WTC11 (cell line): ENCODE measurements at regions not wholly inside any gene's neighbourhood (a gene's known extent, or its start where the extent isn't known, plus 50 kb on each side); places are given as distances from the start of the nearest gene placed in this dataset.

Experiments
- ATAC-seq: fragments of 200-7000 bp; cut with Tn5 transposase; 2 replicates; pipeline ENCODE4 v1.10.0; 2021; ENCODE audit warnings: mild to moderate bottlenecking, moderate library complexity
- CTCF ChIA-PET: fragments of 300-600 bp; sonication (Branson Sonifier 250); formaldehyde crosslinking; loops from one replicate; lab custom pipeline; 2021; ENCODE audit warnings: antibody characterized with exemption; lab: Charles Lee
- POLR2A ChIA-PET: fragments of 350-600 bp; sonication (Branson Sonifier 250); formaldehyde crosslinking; loops from one replicate; lab custom pipeline; 2021; ENCODE audit warnings: antibody characterized with exemption; lab: Charles Lee
- DNase-seq: peaks from one replicate; pipeline ENCODE4 v3.0.0; 2021; ENCODE audit warnings: low spot score
- H3K27ac Mint-ChIP-seq: 2 replicates; pipeline ENCODE4 v1.8.0; 2021; ENCODE audit warnings: mixed read lengths
- H3K27me3 Mint-ChIP-seq: 2 replicates; pipeline ENCODE4 v1.8.0; 2021; ENCODE audit warnings: low read depth, mild to moderate bottlenecking, moderate library complexity, mixed read lengths
- H3K36me3 Mint-ChIP-seq: 2 replicates; pipeline ENCODE4 v1.8.0; 2021; ENCODE audit warnings: mixed read lengths
- H3K4me1 Mint-ChIP-seq: 2 replicates; pipeline ENCODE4 v1.8.0; 2022; ENCODE audit warnings: mixed read lengths
- H3K4me3 Mint-ChIP-seq: 2 replicates; pipeline ENCODE4 v1.8.0; 2021; ENCODE audit warnings: mild to moderate bottlenecking, moderate library complexity, mixed read lengths
- H3K9me3 Mint-ChIP-seq: 2 replicates; pipeline ENCODE4 v1.8.0; 2021; ENCODE audit warnings: mixed read lengths
- AFF4 ChIP-seq: sonication (generic); formaldehyde crosslinking; IDR thresholded peaks from 2 replicates; pipeline ENCODE4 v1.8.1; 2023; ENCODE audit warnings: mild to moderate bottlenecking, missing genetic modification reagents, borderline replicate concordance
- ATF6 ChIP-seq: sonication (generic); formaldehyde crosslinking; IDR thresholded peaks from 2 replicates; pipeline ENCODE4 v1.8.1; 2023; ENCODE audit warnings: mild to moderate bottlenecking, missing genetic modification reagents
- CBFB ChIP-seq: sonication (generic); formaldehyde crosslinking; IDR thresholded peaks from 2 replicates; pipeline ENCODE4 v1.8.1; 2022; ENCODE audit warnings: mild to moderate bottlenecking, low read depth, missing genetic modification reagents
- CREB1 ChIP-seq: sonication (generic); formaldehyde crosslinking; IDR thresholded peaks from 2 replicates; pipeline ENCODE4 v1.8.0; 2023; ENCODE audit warnings: mild to moderate bottlenecking, missing genetic modification reagents
- ELF4 ChIP-seq: sonication (generic); formaldehyde crosslinking; IDR thresholded peaks from 2 replicates; pipeline ENCODE4 v1.8.1; 2022; ENCODE audit warnings: low read depth, mild to moderate bottlenecking, moderate library complexity, missing genetic modification reagents
- FOXK1 ChIP-seq: sonication (generic); formaldehyde crosslinking; IDR thresholded peaks from 2 replicates; pipeline ENCODE4 v1.8.0; 2022; ENCODE audit warnings: mild to moderate bottlenecking, moderate library complexity, missing genetic modification reagents
- FOXP4 ChIP-seq: sonication (generic); formaldehyde crosslinking; IDR thresholded peaks from 2 replicates; pipeline ENCODE4 v1.8.0; 2022; ENCODE audit warnings: mild to moderate bottlenecking, missing genetic modification reagents
- IRF2 ChIP-seq: sonication (generic); formaldehyde crosslinking; IDR thresholded peaks from 2 replicates; pipeline ENCODE4 v1.8.0; 2022; ENCODE audit warnings: low read depth, missing genetic modification reagents, borderline replicate concordance
- MAX ChIP-seq: sonication (generic); formaldehyde crosslinking; IDR thresholded peaks from 2 replicates; pipeline ENCODE4 v1.8.0; 2022; ENCODE audit warnings: mild to moderate bottlenecking, missing genetic modification reagents
- NFATC4 ChIP-seq: fragments of 250-450 bp; sonication (Bioruptor Pico); IDR thresholded peaks from 2 replicates; pipeline ENCODE4 v1.9.0; 2021; ENCODE audit warnings: mild to moderate bottlenecking
- OVOL2 ChIP-seq: fragments of 250-450 bp; sonication (Bioruptor Pico); IDR thresholded peaks from 2 replicates; pipeline ENCODE4 v1.9.0; 2021; ENCODE audit warnings: mild to moderate bottlenecking, borderline replicate concordance
- PRRX2 ChIP-seq: fragments of 250-450 bp; sonication (Bioruptor Pico); IDR thresholded peaks from 2 replicates; pipeline ENCODE4 v1.8.0; 2021; ENCODE audit warnings: mild to moderate bottlenecking
- SP1 ChIP-seq: sonication (generic); formaldehyde crosslinking; conservative IDR thresholded peaks from 2 replicates; pipeline ENCODE4 v1.8.1; 2022; ENCODE audit warnings: missing genetic modification reagents
- ZMAT4 ChIP-seq: fragments of 250-450 bp; sonication (Bioruptor Pico); IDR thresholded peaks from 2 replicates; pipeline ENCODE4 v1.9.0; 2021; ENCODE audit warnings: mild to moderate bottlenecking
- ZNF138 ChIP-seq: sonication (generic); formaldehyde crosslinking; conservative IDR thresholded peaks from 2 replicates; pipeline ENCODE4 v1.8.1; 2022; ENCODE audit warnings: mild to moderate bottlenecking, moderate library complexity, missing genetic modification reagents
- ZNF219 ChIP-seq: sonication (generic); formaldehyde crosslinking; IDR thresholded peaks from 2 replicates; pipeline ENCODE4 v1.8.0; 2023; ENCODE audit warnings: missing genetic modification reagents, mild to moderate bottlenecking, borderline replicate concordance
- ZNF423 ChIP-seq: fragments of 250-450 bp; sonication (Bioruptor Pico); IDR thresholded peaks from 2 replicates; pipeline ENCODE4 v2.1.2; 2022; ENCODE audit warnings: mild to moderate bottlenecking, moderate library complexity
- TF ChIP-seq, protein P1 (sequence below): sonication (generic); formaldehyde crosslinking; IDR thresholded peaks from 2 replicates; pipeline ENCODE4 v1.8.1; 2022; ENCODE audit warnings: low read depth, mild to moderate bottlenecking, moderate library complexity, missing genetic modification reagents, borderline replicate concordance
- TF ChIP-seq, protein P2 (sequence below): sonication (generic); formaldehyde crosslinking; IDR thresholded peaks from 2 replicates; pipeline ENCODE4 v1.8.0; 2023; ENCODE audit warnings: missing genetic modification reagents

- DNase-seq (no peak), ATAC-seq (no peak)
- ChIA-PET POLR2A (no interaction called here), CTCF (no interaction called here)
- Mint-ChIP-seq H3K36me3 (0 out of 2 replicates have a peak, but pooled peaks cover 3% of the 10 kb centered on the region), H3K9me3 (peaks cover 6% of the 10 kb centered on the region), H3K27me3 (no peaks in the 10 kb centered on the region; the same call in 1 of the 2 replicates), H3K4me1 (peaks cover 12% of the 10 kb centered on the region), H3K27ac (no peak overlapping the region), H3K4me3 (no peak overlapping the region)
- no peak for TF ChIP-seq ZNF219 (CRISPR knock-in tag)
- TF ChIP-seq FOXK1: no peak
- no peak for TF ChIP-seq FOXP4 (CRISPR knock-in tag)
- TF ChIP-seq, protein P1, sequence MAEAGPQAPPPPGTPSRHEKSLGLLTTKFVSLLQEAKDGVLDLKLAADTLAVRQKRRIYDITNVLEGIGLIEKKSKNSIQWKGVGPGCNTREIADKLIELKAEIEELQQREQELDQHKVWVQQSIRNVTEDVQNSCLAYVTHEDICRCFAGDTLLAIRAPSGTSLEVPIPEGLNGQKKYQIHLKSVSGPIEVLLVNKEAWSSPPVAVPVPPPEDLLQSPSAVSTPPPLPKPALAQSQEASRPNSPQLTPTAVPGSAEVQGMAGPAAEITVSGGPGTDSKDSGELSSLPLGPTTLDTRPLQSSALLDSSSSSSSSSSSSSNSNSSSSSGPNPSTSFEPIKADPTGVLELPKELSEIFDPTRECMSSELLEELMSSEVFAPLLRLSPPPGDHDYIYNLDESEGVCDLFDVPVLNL (CRISPR knock-in tag): no peak
- TF ChIP-seq IRF2 (CRISPR knock-in tag): no peak
- no peak for TF ChIP-seq ZMAT4 (CRISPR knock-in tag)
- TF ChIP-seq ATF6 (CRISPR knock-in tag): no peak
- no peak for TF ChIP-seq ZNF138 (CRISPR knock-in tag)
- no peak for TF ChIP-seq OVOL2 (CRISPR knock-in tag)
- no peak for TF ChIP-seq PRRX2 (CRISPR knock-in tag)
- TF ChIP-seq MAX (CRISPR knock-in tag): no peak
- TF ChIP-seq NFATC4: no peak
- TF ChIP-seq ELF4 (CRISPR knock-in tag): no peak
- TF ChIP-seq ZNF423 (CRISPR knock-in tag): no peak
- TF ChIP-seq CREB1 (CRISPR knock-in tag): no peak
- TF ChIP-seq, protein P2, sequence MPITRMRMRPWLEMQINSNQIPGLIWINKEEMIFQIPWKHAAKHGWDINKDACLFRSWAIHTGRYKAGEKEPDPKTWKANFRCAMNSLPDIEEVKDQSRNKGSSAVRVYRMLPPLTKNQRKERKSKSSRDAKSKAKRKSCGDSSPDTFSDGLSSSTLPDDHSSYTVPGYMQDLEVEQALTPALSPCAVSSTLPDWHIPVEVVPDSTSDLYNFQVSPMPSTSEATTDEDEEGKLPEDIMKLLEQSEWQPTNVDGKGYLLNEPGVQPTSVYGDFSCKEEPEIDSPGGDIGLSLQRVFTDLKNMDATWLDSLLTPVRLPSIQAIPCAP (CRISPR knock-in tag): no peak
- no peak for TF ChIP-seq AFF4
- no peak for TF ChIP-seq SP1 (CRISPR knock-in tag)
- TF ChIP-seq CBFB (CRISPR knock-in tag): no peak
These were observed 51.2 kb upstream of the CCDC60 start for GRCh38 chr12:119283310-119283709.
